ENCODE measurements at regions not wholly inside any gene's neighbourhood (a gene's known extent, or its start where the extent isn't known, plus 50 kb on each side); places are given as distances from the start of the nearest gene placed in this dataset.

GRCh38 chr3:161575901-161576300, 79.3 kb downstream of the OTOL1 start:
- POLR2A ChIA-PET, result no interaction called here
- no peak overlapping the region for H3K4me3 Mint-ChIP-seq
- no peak for ATAC-seq
- CTCF ChIA-PET, result no interaction called here
- no peaks in the 10 kb centered on the region for H3K9me3 Mint-ChIP-seq (ENCODE audit: low read depth)
- H3K4me1 Mint-ChIP-seq, result no peaks in the 10 kb centered on the region
- no peak for DNase-seq
- intact Hi-C loops (cut with DNase I, micrococcal nuclease), result no loop called here
- no peaks in the 10 kb centered on the region for H3K36me3 Mint-ChIP-seq (ENCODE audit: low read depth)
- H3K27ac Mint-ChIP-seq, result no peak overlapping the region
- H3K27me3 Mint-ChIP-seq, result no peaks in the 10 kb centered on the region

GRCh38 chr3:161576311-161576710, 79.7 kb downstream of the OTOL1 start:
- Mint-ChIP-seq H3K27ac (no peak overlapping the region), H3K9me3 (ENCODE audit: low read depth) (no peaks in the 10 kb centered on the region), H3K36me3 (ENCODE audit: low read depth) (no peaks in the 10 kb centered on the region), H3K27me3 (no peaks in the 10 kb centered on the region), H3K4me3 (no peak overlapping the region), H3K4me1 (no peaks in the 10 kb centered on the region)
- ChIA-PET POLR2A (no interaction called here), CTCF (no interaction called here)
- intact Hi-C loops (cut with DNase I, micrococcal nuclease), result no loop called here
- no peak for ATAC-seq
- DNase-seq, result no peak

- DNase-seq (no peak), ATAC-seq (no peak)
- Mint-ChIP-seq H3K36me3 (ENCODE audit: low read depth) (no peaks in the 10 kb centered on the region), H3K27ac (no peak overlapping the region), H3K4me1 (no peaks in the 10 kb centered on the region), H3K4me3 (no peak overlapping the region), H3K9me3 (ENCODE audit: low read depth) (no peaks in the 10 kb centered on the region), H3K27me3 (no peaks in the 10 kb centered on the region)
- ChIA-PET CTCF (no interaction called here), POLR2A (no interaction called here)
- intact Hi-C loops (cut with DNase I, micrococcal nuclease), result no loop called here
Observed at GRCh38 chr3:161576714-161577510, 80.3 kb downstream of the OTOL1 start.

GRCh38 chr3:161577662-161578061, 81.1 kb downstream of the OTOL1 start:
- intact Hi-C loops (cut with DNase I, micrococcal nuclease), result no loop called here
- H3K9me3 Mint-ChIP-seq (ENCODE audit: low read depth), result no peaks in the 10 kb centered on the region

GRCh38 chr3:161579395-161580126, 83.0 kb downstream of the OTOL1 start:
- H3K27me3 Mint-ChIP-seq, result no peaks in the 10 kb centered on the region
- no peak overlapping the region for H3K27ac Mint-ChIP-seq
- ChIA-PET CTCF (no interaction called here), POLR2A (no interaction called here)
- no peak for ATAC-seq
- intact Hi-C loops (cut with DNase I, micrococcal nuclease), result no loop called here
- no peaks in the 10 kb centered on the region for H3K4me1 Mint-ChIP-seq
- H3K4me3 Mint-ChIP-seq, result no peak overlapping the region
- no peaks in the 10 kb centered on the region for H3K9me3 Mint-ChIP-seq (ENCODE audit: low read depth)
- no peaks in the 10 kb centered on the region for H3K36me3 Mint-ChIP-seq (ENCODE audit: low read depth)
- DNase-seq, result no peak

More at GRCh38 chr3:161577662-161578061, 81.1 kb downstream of the OTOL1 start:
- DNase-seq, result no peak
- CTCF ChIA-PET, result no interaction called here
- Mint-ChIP-seq H3K4me1 (no peaks in the 10 kb centered on the region), H3K4me3 (no peak overlapping the region), H3K27me3 (no peaks in the 10 kb centered on the region), H3K27ac (no peak overlapping the region), H3K36me3 (ENCODE audit: low read depth) (no peaks in the 10 kb centered on the region)
- ATAC-seq, result no peak
- POLR2A ChIA-PET, result no interaction called here

- CTCF ChIA-PET, result no interaction called here
- Mint-ChIP-seq H3K4me1 (no peaks in the 10 kb centered on the region), H3K36me3 (ENCODE audit: low read depth) (no peaks in the 10 kb centered on the region), H3K9me3 (ENCODE audit: low read depth) (no peaks in the 10 kb centered on the region), H3K4me3 (no peak overlapping the region), H3K27ac (no peak overlapping the region), H3K27me3 (no peaks in the 10 kb centered on the region)
- POLR2A ChIA-PET, result interaction anchor here (0.7 kb wide), 1 partner anchor 246 kb away, joined by 3 read pairs; no protein-coding TSS in a partner anchor
- DNase-seq (no peak), ATAC-seq (no peak)
- intact Hi-C loops (cut with DNase I, micrococcal nuclease), result no loop called here
Observed at GRCh38 chr3:161585922-161586321, 89.3 kb downstream of the OTOL1 start.

- no peaks in the 10 kb centered on the region for H3K4me1 Mint-ChIP-seq
- no peak overlapping the region for H3K4me3 Mint-ChIP-seq
- ChIA-PET POLR2A (no interaction called here), CTCF (no interaction called here)
- DNase-seq, result no peak
- intact Hi-C loops (cut with DNase I, micrococcal nuclease), result no loop called here
- no peak for ATAC-seq
- no peaks in the 10 kb centered on the region for H3K27me3 Mint-ChIP-seq
- no peaks in the 10 kb centered on the region for H3K36me3 Mint-ChIP-seq (ENCODE audit: low read depth)
- H3K27ac Mint-ChIP-seq, result no peak overlapping the region
- no peaks in the 10 kb centered on the region for H3K9me3 Mint-ChIP-seq (ENCODE audit: low read depth)
Observed at GRCh38 chr3:161586556-161587235, 90.1 kb downstream of the OTOL1 start.

- H3K36me3 Mint-ChIP-seq (ENCODE audit: low read depth), result no peaks in the 10 kb centered on the region
- POLR2A ChIA-PET, result no interaction called here
- no peaks in the 10 kb centered on the region for H3K9me3 Mint-ChIP-seq (ENCODE audit: low read depth)
- DNase-seq (no peak), ATAC-seq (no peak)
- intact Hi-C loops (cut with DNase I, micrococcal nuclease), result no loop called here
- no peak overlapping the region for H3K4me3 Mint-ChIP-seq
- no peak overlapping the region for H3K27ac Mint-ChIP-seq
- CTCF ChIA-PET, result no interaction called here
- no peaks in the 10 kb centered on the region for H3K4me1 Mint-ChIP-seq
- no peaks in the 10 kb centered on the region for H3K27me3 Mint-ChIP-seq
Observed at GRCh38 chr3:161598639-161599038, 102.0 kb downstream of the OTOL1 start.

- Mint-ChIP-seq H3K9me3 (ENCODE audit: low read depth) (no peaks in the 10 kb centered on the region), H3K36me3 (ENCODE audit: low read depth) (no peaks in the 10 kb centered on the region), H3K4me3 (no peak overlapping the region), H3K27me3 (no peaks in the 10 kb centered on the region), H3K27ac (no peak overlapping the region), H3K4me1 (no peaks in the 10 kb centered on the region)
- POLR2A ChIA-PET, result no interaction called here
- no peak for ATAC-seq
- no peak for DNase-seq
- CTCF ChIA-PET, result no interaction called here
- intact Hi-C loops (cut with DNase I, micrococcal nuclease), result no loop called here
Observed at GRCh38 chr3:161599697-161600096, 103.1 kb downstream of the OTOL1 start.

- H3K27ac Mint-ChIP-seq, result no peak overlapping the region
- H3K4me1 Mint-ChIP-seq, result no peaks in the 10 kb centered on the region
- CTCF ChIA-PET, result interaction anchor here (0.6 kb wide), 1 partner anchor 907 kb away, joined by 3 read pairs; no protein-coding TSS in a partner anchor
- DNase-seq (no peak), ATAC-seq (no peak)
- no peaks in the 10 kb centered on the region for H3K9me3 Mint-ChIP-seq (ENCODE audit: low read depth)
- H3K36me3 Mint-ChIP-seq (ENCODE audit: low read depth), result no peaks in the 10 kb centered on the region
- no peaks in the 10 kb centered on the region for H3K27me3 Mint-ChIP-seq
- intact Hi-C loops (cut with DNase I, micrococcal nuclease), result no loop called here
- POLR2A ChIA-PET, result no interaction called here
- no peak overlapping the region for H3K4me3 Mint-ChIP-seq
Observed at GRCh38 chr3:161600173-161600572, 103.6 kb downstream of the OTOL1 start.

GRCh38 chr3:161602475-161602874, 105.9 kb downstream of the OTOL1 start:
- no peak overlapping the region for H3K27ac Mint-ChIP-seq
- no peak for DNase-seq

GRCh38 chr3:161602918-161603317, 106.3 kb downstream of the OTOL1 start:
- ChIA-PET POLR2A (no interaction called here), CTCF (no interaction called here)
- H3K9me3 Mint-ChIP-seq (ENCODE audit: low read depth), result no peaks in the 10 kb centered on the region
- no peaks in the 10 kb centered on the region for H3K4me1 Mint-ChIP-seq
- no peak overlapping the region for H3K27ac Mint-ChIP-seq
- H3K4me3 Mint-ChIP-seq, result no peak overlapping the region
- intact Hi-C loops (cut with DNase I, micrococcal nuclease), result no loop called here
- H3K27me3 Mint-ChIP-seq, result no peaks in the 10 kb centered on the region
- no peak for ATAC-seq
- no peak for DNase-seq
- H3K36me3 Mint-ChIP-seq (ENCODE audit: low read depth), result no peaks in the 10 kb centered on the region

More at GRCh38 chr3:161602475-161602874, 105.9 kb downstream of the OTOL1 start:
- CTCF ChIA-PET, result no interaction called here
- intact Hi-C loops (cut with DNase I, micrococcal nuclease), result no loop called here
- POLR2A ChIA-PET, result no interaction called here
- H3K9me3 Mint-ChIP-seq (ENCODE audit: low read depth), result no peaks in the 10 kb centered on the region
- no peaks in the 10 kb centered on the region for H3K4me1 Mint-ChIP-seq
- H3K36me3 Mint-ChIP-seq (ENCODE audit: low read depth), result no peaks in the 10 kb centered on the region
- H3K27me3 Mint-ChIP-seq, result no peaks in the 10 kb centered on the region
- no peak for ATAC-seq
- no peak overlapping the region for H3K4me3 Mint-ChIP-seq
